GM21447 (cell line): ENCODE measurements at regions not wholly inside any gene's neighbourhood (a gene's known extent, or its start where the extent isn't known, plus 50 kb on each side); places are given as distances from the start of the nearest gene placed in this dataset.

Source experiments
- ATAC-seq: cut with Tn5 transposase; IDR thresholded peaks from one replicate; pipeline ENCODE4 v1.9.1; 2021; ENCODE audit not compliant: unreplicated experiment

GRCh38 chr18:78743078-78743477, 236.5 kb upstream of the SALL3 start:
- ATAC-seq = no peak

- no peak for ATAC-seq
Observed at GRCh38 chr18:78751664-78752063, 228.0 kb upstream of the SALL3 start.

- no peak for ATAC-seq
Observed at GRCh38 chr18:78753240-78753639, 226.4 kb upstream of the SALL3 start.

GRCh38 chr18:78754311-78755043, 225.1 kb upstream of the SALL3 start:
- ATAC-seq = no peak

DNA sequence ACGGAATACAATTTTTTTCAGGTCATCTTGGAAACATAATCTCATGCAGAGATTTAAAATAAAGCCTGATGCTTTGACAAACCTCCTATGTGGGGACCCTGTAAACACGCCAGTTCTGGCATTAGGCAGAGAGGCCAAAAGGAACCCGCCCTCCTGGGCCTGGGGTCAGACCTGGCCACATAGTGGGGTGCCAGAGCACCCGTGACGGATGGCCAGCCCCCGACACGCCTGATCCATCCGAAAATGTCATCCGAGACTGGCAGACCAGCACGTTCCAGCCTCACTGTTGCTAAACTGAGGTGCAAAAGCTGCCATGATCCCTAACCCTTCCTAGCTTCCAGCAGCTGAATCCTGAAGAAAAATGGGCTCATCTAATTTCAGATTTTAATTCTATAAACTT, 222.6 kb upstream of the SALL3 start:
- no peak for ATAC-seq

DNA sequence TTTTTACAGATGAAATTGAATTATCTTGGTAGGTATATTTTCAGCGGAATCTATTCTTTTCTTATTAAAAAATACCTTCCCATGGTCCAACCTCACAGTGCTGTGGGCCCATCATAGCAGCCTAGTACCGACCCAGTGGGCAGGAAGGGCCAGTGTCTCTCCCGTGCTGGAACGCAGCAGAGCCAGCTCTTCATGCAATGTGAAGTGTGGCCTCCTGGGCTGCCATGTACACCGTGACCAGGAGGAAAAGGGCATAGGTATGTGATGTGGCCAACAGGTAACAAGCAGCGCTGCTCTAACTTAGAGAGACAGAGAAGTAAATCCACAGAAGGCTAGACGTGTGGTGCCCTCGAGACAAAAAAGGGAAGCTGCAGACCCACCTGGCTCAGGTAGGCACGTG, 221.1 kb upstream of the SALL3 start:
- ATAC-seq = no peak

GRCh38 chr18:78762753-78763152, 216.9 kb upstream of the SALL3 start:
- no peak for ATAC-seq

GRCh38 chr18:78764544-78764943, 215.1 kb upstream of the SALL3 start:
- no peak for ATAC-seq

GRCh38 chr18:78765142-78765541, 214.5 kb upstream of the SALL3 start:
- no peak for ATAC-seq

- ATAC-seq = no peak
Observed at GRCh38 chr18:78765637-78766281, 213.9 kb upstream of the SALL3 start.

- no peak for ATAC-seq
Observed at GRCh38 chr18:78766651-78767533, 212.7 kb upstream of the SALL3 start.

- ATAC-seq = no peak
Observed at GRCh38 chr18:78767648-78768071, 212.0 kb upstream of the SALL3 start.

DNA sequence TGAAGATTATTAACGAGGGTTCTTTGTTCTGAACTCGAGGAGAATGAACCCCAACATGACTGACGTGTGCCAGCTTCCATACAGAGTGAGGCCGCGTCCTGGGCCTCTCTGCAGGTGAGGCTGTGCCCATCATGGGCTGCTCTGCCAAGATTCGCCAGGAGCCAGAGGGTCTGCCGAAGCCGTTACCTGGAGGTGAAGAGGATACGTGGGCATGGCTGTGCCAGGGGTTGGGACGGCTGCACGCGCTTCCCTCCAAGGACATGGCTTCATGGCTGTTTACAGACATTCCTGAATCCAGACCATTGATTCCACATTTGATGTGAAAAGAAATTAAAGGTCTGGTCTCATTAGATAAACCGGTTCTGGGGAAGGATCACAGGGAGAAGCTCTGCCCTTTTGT, 211.4 kb upstream of the SALL3 start:
- ATAC-seq = no peak

GRCh38 chr18:78768656-78769501, 210.7 kb upstream of the SALL3 start:
- ATAC-seq = no peak

DNA sequence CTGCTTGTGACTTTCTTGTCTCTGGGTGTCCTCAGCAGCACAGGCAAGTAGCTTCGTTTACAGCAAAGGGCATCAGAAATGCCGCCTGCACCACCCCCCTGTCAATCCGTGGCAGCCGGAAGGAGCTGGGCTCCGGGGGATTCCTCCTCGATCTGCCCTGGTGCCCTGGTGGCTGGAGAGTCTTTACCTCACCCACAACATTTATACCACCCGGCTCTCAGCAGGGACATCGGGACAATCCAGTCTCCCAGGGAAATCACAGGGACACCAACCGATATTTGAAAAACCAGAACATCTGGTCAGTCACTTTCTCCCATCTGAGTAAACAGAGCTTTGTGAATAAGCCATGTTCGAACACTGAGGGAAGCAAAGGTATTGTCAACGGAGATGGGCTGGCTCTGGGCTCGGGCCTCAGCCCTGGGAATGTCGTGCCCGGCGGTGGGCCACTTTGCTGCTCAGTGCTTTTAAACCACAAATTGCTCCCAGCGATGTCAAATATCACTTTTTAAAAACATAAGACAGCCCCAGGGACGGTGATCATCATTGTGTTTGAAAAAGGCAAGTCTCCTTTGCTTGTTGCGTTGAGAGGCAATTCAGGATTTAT, 210.0 kb upstream of the SALL3 start:
- ATAC-seq = no peak

GRCh38 chr18:78770139-78770822, 209.3 kb upstream of the SALL3 start:
- ATAC-seq = no peak

GRCh38 chr18:78770823-78771139, 208.8 kb upstream of the SALL3 start:
- ATAC-seq = no peak

GRCh38 chr18:78771496-78772359, 207.9 kb upstream of the SALL3 start:
- no peak for ATAC-seq
